22Rv1 (cell line): ENCODE measurements at regions not wholly inside any gene's neighbourhood (a gene's known extent, or its start where the extent isn't known, plus 50 kb on each side); places are given as distances from the start of the nearest gene placed in this dataset.

Experiments used
- H3K27ac ChIP-seq: fragments of 450-650 bp; 2 replicates; pipeline ENCODE4 v1.5.1; 2017
- CTCF ChIP-seq: fragments of 450-650 bp; IDR thresholded peaks from 2 replicates; pipeline ENCODE4 v1.5.1; 2017; ENCODE audit warnings: mild to moderate bottlenecking
- ZFX ChIP-seq: fragments of 450-650 bp; IDR thresholded peaks from 2 replicates; pipeline ENCODE4 v1.6.1; 2017; ENCODE audit warnings: antibody characterized with exemption, borderline replicate concordance

GRCh38 chr1:38561725-38562124, 297.8 kb downstream of the RRAGC start:
- TF ChIP-seq CTCF: no peak
- no peak overlapping the region for H3K27ac ChIP-seq

GRCh38 chr1:38561110-38561509, 298.5 kb downstream of the RRAGC start:
- H3K27ac ChIP-seq: no peak overlapping the region
- TF ChIP-seq CTCF (no peak), ZFX (no peak)

- TF ChIP-seq CTCF (no peak), ZFX (no peak)
- H3K27ac ChIP-seq: no peak overlapping the region
Measured at GRCh38 chr1:38560457-38560856, 299.1 kb downstream of the RRAGC start.

GRCh38 chr1:38559446-38560165, 300.0 kb downstream of the RRAGC start:
- H3K27ac ChIP-seq: no peak overlapping the region
- no peak for TF ChIP-seq CTCF
- TF ChIP-seq ZFX: no peak

- TF ChIP-seq ZFX: no peak
- no peak for TF ChIP-seq CTCF
- H3K27ac ChIP-seq: no peak overlapping the region
Measured at GRCh38 chr1:38558500-38559445, 300.8 kb downstream of the RRAGC start.

- no peak for TF ChIP-seq CTCF
- TF ChIP-seq ZFX: no peak
- H3K27ac ChIP-seq: no peak overlapping the region
Measured at GRCh38 chr1:38558055-38558454, 301.5 kb downstream of the RRAGC start.

- no peak overlapping the region for H3K27ac ChIP-seq
- TF ChIP-seq CTCF (no peak), ZFX (no peak)
Measured at GRCh38 chr1:38555594-38555993, 304.0 kb downstream of the RRAGC start.
